Panc1 (cell line): ENCODE measurements at regions not wholly inside any gene's neighbourhood (a gene's known extent, or its start where the extent isn't known, plus 50 kb on each side); places are given as distances from the start of the nearest gene placed in this dataset.

Experiments
- ATAC-seq: fragments of 200-7000 bp; cut with Tn5 transposase; 2 replicates; pipeline ENCODE4 v1.9.1; 2020; ENCODE audit warnings: mild to moderate bottlenecking, moderate library complexity
- BruUV-seq: library from RNA; stranded (reverse); fragments of 400-500 nt; replicated peaks from 2 replicates; lab custom pipeline; 2021; lab: Mats Ljungman, UMichigan
- CTCF ChIA-PET: fragments of 300-600 bp; sonication (Branson Sonifier 250); formaldehyde crosslinking; loops from one replicate; lab custom pipeline; 2022; ENCODE audit warnings: antibody characterized with exemption; lab: Charles Lee
- POLR2A ChIA-PET: fragments of 300-600 bp; sonication (Branson Sonifier 250); formaldehyde crosslinking; loops from one replicate; lab custom pipeline; 2022; ENCODE audit warnings: antibody characterized with exemption; lab: Charles Lee
- DNase-seq: peaks from one replicate; pipeline ENCODE4 v3.0.0-alpha.2; 2010; ENCODE audit warnings: low read depth, low spot score
- H3K27ac ChIP-seq: 2 replicates; pipeline ENCODE4 v1.5.1; 2011; ENCODE audit warnings: mild to moderate bottlenecking, low read length, inconsistent platforms
- H3K27me3 ChIP-seq: fragments of 200-500 bp; sonication (Bioruptor generic); 2 replicates; pipeline ENCODE4 v1.6.0; 2014; ENCODE audit warnings: low read length, inconsistent platforms; ENCODE audit not compliant: control insufficient read depth, insufficient read depth
- H3K36me3 ChIP-seq: fragments of 200-500 bp; sonication (Bioruptor generic); 2 replicates; pipeline ENCODE4 v1.5.1; 2014; ENCODE audit warnings: inconsistent platforms, mild to moderate bottlenecking, low read length, moderate library complexity; ENCODE audit not compliant: control insufficient read depth, insufficient read depth
- H3K4me1 ChIP-seq: 2 replicates; pipeline ENCODE4 v1.5.1; 2011; ENCODE audit warnings: inconsistent platforms, mild to moderate bottlenecking, low read length, moderate library complexity; ENCODE audit not compliant: control insufficient read depth, insufficient read depth
- H3K4me3 ChIP-seq, 2 experiments: 2 replicates each; pipeline ENCODE4 v1.5.1; 2011 to 2012; ENCODE audit warnings: low read depth in 2 of 2, low read length in 2 of 2, mild to moderate bottlenecking in 2 of 2, inconsistent platforms in 1 of 2, moderate library complexity in 1 of 2
- H3K9me3 ChIP-seq: fragments of 200-500 bp; sonication (Bioruptor generic); 2 replicates; pipeline ENCODE4 v1.5.1; 2014; ENCODE audit warnings: low read depth, mild to moderate bottlenecking, inconsistent platforms, low read length, moderate library complexity; ENCODE audit not compliant: control insufficient read depth, insufficient read depth
- CTCF ChIP-seq: fragments of 450-650 bp; IDR thresholded peaks from 2 replicates; pipeline ENCODE4 v1.5.1; 2017; ENCODE audit warnings: mild to moderate bottlenecking
- POLR2AphosphoS5 ChIP-seq: IDR thresholded peaks from 2 replicates; pipeline ENCODE4 v1.6.1; 2012; ENCODE audit warnings: mild to moderate bottlenecking, low read depth, low read length, moderate library complexity
- SIN3A ChIP-seq: IDR thresholded peaks from 2 replicates; pipeline ENCODE4 v1.6.1; 2012; ENCODE audit warnings: low read depth, mild to moderate bottlenecking, low read length, moderate library complexity, borderline replicate concordance; ENCODE audit not compliant: insufficient read depth
- TCF7L2 ChIP-seq: IDR thresholded peaks from 2 replicates; pipeline ENCODE4 v1.6.1; 2011; ENCODE audit warnings: mild to moderate bottlenecking, low read depth, low read length, inconsistent platforms
- in situ Hi-C: cut with HindIII; loops from 2 replicates; pipeline ENCODE4 v1.10.0; 2016; ENCODE audit warnings: low sequenced_read_pairs, low pct_unique_long_range_greater_than_20kb
- intact Hi-C: fragments of 100-400 bp; cut with micrococcal nuclease; formaldehyde crosslinking; loops from one replicate; pipeline ENCODE4 v1.10.0; 2022; ENCODE audit not compliant: unreplicated experiment
- TF ChIP-seq, protein P1 (sequence below), 2 experiments: IDR thresholded peaks; 2 replicates each; pipeline ENCODE4 v1.6.1; 2011 to 2012; ENCODE audit warnings: low read depth in 2 of 2, control low read depth in 1 of 2, low read length in 1 of 2, mild to moderate bottlenecking in 1 of 2, moderate library complexity in 1 of 2; ENCODE audit not compliant: insufficient read depth in 1 of 2

DNA sequence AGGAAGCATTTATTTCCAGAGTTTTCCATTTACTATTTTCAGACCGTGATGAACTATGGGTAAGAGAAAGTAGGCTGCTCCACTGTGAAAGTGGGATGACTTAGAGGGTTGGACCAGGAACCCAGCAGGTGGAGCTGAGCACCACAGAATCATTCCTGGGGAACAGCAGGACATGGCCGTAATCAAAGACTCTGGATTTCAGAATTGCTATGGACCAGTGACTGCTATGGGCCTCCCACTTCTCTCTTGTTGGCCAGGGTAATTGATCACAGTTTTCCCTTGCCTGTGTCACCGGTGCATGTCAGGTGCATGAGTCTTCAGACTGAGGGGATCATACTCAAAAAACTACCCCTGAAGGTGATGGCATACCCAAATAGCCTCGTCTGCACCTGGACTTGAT is 90.6 kb upstream of the GPC1 start:
- in situ Hi-C loops: no loop called here
- Histone ChIP-seq H3K27me3 (no peaks in the 10 kb centered on the region), H3K27ac (no peak overlapping the region), H3K4me3 (no peak overlapping the region), H3K9me3 (no peaks in the 10 kb centered on the region), H3K36me3 (no peaks in the 10 kb centered on the region), H3K4me1 (peaks cover 3% of the 10 kb centered on the region; the same call in 1 of the 2 replicates)
- intact Hi-C loops: no loop called here
- ChIA-PET POLR2A (no interaction called here), CTCF (no interaction called here)
- no peak for TF ChIP-seq TCF7L2
- no peak for TF ChIP-seq POLR2AphosphoS5
- TF ChIP-seq SIN3A: no peak
- TF ChIP-seq, protein P1, sequence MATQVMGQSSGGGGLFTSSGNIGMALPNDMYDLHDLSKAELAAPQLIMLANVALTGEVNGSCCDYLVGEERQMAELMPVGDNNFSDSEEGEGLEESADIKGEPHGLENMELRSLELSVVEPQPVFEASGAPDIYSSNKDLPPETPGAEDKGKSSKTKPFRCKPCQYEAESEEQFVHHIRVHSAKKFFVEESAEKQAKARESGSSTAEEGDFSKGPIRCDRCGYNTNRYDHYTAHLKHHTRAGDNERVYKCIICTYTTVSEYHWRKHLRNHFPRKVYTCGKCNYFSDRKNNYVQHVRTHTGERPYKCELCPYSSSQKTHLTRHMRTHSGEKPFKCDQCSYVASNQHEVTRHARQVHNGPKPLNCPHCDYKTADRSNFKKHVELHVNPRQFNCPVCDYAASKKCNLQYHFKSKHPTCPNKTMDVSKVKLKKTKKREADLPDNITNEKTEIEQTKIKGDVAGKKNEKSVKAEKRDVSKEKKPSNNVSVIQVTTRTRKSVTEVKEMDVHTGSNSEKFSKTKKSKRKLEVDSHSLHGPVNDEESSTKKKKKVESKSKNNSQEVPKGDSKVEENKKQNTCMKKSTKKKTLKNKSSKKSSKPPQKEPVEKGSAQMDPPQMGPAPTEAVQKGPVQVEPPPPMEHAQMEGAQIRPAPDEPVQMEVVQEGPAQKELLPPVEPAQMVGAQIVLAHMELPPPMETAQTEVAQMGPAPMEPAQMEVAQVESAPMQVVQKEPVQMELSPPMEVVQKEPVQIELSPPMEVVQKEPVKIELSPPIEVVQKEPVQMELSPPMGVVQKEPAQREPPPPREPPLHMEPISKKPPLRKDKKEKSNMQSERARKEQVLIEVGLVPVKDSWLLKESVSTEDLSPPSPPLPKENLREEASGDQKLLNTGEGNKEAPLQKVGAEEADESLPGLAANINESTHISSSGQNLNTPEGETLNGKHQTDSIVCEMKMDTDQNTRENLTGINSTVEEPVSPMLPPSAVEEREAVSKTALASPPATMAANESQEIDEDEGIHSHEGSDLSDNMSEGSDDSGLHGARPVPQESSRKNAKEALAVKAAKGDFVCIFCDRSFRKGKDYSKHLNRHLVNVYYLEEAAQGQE (IDR thresholded peaks at IDR 0.05; ENCODE audit: insufficient read depth in 1 of 2, low read depth in 2 of 2, low read length in 1 of 2): no peak
- TF ChIP-seq CTCF: no peak
- ATAC-seq: no peak
- no TSS peak for BruUV-seq
- no peak for DNase-seq

GRCh38 chr2:240346015-240346752 is 89.3 kb upstream of the GPC1 start:
- in situ Hi-C loops (no loop called here), intact Hi-C loops (no loop called here)
- no TSS peak for BruUV-seq
- Histone ChIP-seq H3K4me1 (peaks cover 3% of the 10 kb centered on the region; the same call in 1 of the 2 replicates), H3K9me3 (no peaks in the 10 kb centered on the region), H3K36me3 (no peaks in the 10 kb centered on the region), H3K27me3 (no peaks in the 10 kb centered on the region), H3K27ac (no peak overlapping the region), H3K4me3 (no peak overlapping the region)
- POLR2A ChIA-PET: no interaction called here
- DNase-seq (no peak), ATAC-seq (no peak)
- CTCF ChIA-PET: no interaction called here
- TF ChIP-seq, protein P1 (IDR thresholded peaks at IDR 0.05; ENCODE audit: insufficient read depth in 1 of 2, low read depth in 2 of 2, low read length in 1 of 2): no peak
- TF ChIP-seq SIN3A: no peak
- no peak for TF ChIP-seq POLR2AphosphoS5
- no peak for TF ChIP-seq TCF7L2
- no peak for TF ChIP-seq CTCF
